Hippocampal formation (tissue), 2 donors: ENCODE measurements at regions not wholly inside any gene's neighbourhood (a gene's known extent, or its start where the extent isn't known, plus 50 kb on each side); places are given as distances from the start of the nearest gene placed in this dataset.

ENCODE experiments used
- DNase-seq, 2 donors: peaks; one replicate each; lab custom pipeline; 2025; lab: John Stamatoyannopoulos, UW

DNA sequence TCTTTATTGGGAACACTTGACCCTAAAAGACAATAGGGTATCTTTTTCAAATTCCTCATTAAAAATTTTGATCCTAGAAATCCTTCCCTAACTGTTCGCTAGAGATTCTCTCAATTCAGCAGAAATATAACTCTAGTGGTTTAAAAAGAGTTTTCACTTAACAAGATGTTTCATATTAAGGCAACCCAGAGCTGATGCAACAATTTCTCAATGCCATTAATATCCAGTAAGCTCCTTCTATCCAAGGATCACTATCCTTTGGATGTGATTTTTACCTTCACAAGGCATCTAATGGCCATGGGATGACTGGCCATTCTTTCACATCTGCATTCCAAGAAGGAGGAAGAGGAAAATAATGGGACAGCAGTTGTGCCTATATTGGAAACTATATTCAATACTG is 183.4 kb downstream of the ANKRD50 start:
- DNase-seq, result no peak

DNA sequence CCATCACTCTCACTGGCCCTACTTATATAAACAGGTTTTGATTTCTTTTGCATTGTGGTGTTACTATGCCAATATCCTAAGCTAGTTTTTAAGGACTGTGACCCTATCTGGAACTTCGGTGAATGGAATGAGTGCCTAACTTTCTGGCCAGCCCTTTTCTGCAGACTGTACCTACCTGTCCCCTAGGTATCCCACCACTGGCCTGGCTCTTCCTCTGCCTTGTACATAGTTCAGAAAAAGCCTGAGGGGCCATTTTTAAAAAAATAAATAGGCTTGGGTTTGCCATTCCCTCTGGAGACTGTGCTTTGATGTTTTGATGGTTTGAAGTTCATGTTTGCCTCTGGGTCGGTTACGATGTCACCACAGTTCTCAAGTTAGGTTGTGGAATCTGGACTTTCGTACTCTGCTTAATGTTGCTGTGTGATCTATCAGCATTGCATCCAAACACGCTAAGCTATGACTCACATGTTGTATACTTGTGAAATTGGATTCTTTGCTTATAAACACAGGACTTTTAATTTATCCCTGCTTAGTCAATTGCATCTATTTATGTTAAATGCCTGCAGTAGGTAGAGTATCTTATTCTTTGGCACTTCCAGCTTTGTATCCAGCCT is 182.0 kb downstream of the ANKRD50 start:
- DNase-seq, result no peak

GRCh38 chr4:124534131-124534530 is 178.4 kb downstream of the ANKRD50 start:
- no peak for DNase-seq

DNA sequence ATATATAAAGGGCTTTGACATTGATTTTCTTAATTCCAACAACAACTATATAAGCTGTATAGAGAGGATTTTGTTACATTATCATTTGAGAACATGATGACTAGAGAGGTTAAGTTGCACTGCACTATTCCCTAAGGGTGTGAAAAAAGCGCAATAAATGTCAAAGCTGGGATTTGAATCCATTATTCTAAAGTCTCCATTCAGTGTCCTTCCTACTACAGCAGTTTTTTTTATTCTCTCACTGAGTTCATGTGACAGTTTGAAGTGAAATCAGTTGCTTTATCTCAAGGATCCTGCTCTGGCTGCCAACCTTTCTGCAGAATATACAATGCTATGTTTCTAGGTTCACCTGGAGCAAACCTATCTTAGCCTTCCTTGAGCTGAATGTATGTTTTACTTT is 177.5 kb downstream of the ANKRD50 start:
- no peak for DNase-seq

- no peak for DNase-seq
Observed at GRCh38 chr4:124536946-124537345, 175.6 kb downstream of the ANKRD50 start.

DNA sequence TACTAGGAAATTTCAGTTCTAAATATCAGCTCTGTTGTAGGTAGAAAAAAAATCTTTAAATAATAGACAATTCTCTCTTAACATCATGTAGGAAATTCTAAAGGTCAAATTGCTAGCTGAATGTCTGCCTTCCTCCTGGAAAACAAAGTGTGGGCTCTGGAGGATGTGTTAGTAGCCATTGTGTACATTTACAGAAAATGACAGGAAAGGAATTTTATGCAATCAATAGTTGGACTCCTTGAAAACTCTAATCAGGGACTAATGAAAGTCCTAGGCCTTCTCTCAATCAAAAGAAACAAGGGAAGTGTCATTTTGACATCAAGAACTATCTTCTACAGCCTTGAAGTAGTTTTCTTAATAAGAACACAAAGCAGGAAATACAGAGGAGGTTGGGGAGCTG is 174.6 kb downstream of the ANKRD50 start:
- no peak for DNase-seq

- no peak for DNase-seq
Observed at GRCh38 chr4:124540014-124540413, 172.5 kb downstream of the ANKRD50 start.

GRCh38 chr4:124541652-124542420 is 170.7 kb downstream of the ANKRD50 start:
- DNase-seq, result no peak

DNA sequence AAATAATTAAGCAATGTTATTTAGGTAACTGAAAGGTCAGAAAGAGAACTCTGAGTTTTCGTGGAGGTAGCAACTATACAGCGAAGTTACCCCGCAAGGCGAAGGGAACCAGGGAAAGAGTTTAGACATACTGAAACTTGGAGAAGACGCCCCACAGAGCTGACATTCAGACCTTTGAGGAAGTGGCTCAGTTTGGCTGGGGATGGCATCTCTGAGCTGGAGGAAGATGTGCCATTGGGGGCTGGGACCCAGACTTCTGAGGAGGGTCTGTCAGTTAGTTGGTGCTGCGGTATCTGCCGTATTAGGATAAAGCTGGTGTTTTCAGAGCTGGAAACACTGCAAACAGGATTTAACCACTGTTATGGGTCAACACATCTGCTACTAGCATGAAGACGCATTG is 156.6 kb downstream of the ANKRD50 start:
- no peak for DNase-seq

- no peak for DNase-seq
Observed at GRCh38 chr4:124564121-124564520, 148.4 kb downstream of the ANKRD50 start.

DNA sequence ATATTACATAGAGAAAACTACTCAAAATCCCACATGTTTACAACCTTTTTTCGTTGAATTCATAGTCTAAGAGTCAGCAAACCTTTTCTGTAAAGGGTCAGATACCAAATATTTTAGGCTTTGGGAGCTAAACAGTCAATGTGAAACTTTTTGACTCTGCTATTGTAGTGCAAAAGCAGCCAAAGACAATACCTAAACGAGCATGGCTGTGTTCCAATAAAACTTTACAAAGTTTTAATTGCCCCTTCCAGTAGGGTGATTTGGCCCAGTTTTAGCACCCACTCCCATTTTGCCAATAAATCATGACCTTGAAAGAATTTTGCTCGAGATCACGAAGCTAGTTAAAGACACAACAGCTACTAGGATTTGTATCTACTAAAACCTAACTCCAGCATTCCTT is 147.2 kb downstream of the ANKRD50 start:
- no peak for DNase-seq

DNA sequence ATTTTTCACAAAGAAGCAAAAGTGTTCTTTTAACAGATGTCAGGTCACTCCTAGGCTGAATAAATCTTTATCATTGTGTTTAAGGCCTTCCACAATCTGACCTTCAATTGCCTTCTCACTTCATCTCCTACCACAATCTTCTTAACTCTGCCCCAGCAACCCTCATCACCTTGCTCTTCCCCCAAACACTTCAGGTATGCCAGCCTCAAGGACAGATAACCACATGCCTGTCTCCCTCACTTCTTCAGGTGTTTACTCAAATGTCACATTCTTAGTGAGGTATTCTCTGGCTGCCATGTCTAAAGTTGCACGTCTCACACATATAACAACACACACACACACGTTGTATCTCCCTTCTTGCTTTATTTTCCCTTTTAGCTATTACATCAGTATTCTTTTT is 146.5 kb downstream of the ANKRD50 start:
- DNase-seq, result no peak

DNA sequence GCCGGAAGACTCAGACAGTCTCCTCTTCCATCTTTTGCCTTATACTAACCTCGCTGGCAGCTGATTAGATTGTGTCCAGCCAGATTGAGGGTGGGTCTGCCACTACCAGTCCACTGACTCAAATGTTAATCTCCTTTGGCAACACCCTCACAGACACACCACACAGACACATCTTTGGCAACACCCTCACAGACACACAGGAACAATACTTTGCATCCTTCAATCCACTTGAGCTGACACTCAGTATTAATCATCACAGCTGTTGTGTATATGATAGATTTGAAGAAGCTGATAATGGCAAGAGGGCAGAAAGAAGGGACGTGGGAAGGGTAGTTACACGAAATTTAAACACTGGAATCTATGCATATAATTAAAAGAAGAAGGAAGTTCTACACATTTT is 139.5 kb downstream of the ANKRD50 start:
- DNase-seq, result no peak

DNA sequence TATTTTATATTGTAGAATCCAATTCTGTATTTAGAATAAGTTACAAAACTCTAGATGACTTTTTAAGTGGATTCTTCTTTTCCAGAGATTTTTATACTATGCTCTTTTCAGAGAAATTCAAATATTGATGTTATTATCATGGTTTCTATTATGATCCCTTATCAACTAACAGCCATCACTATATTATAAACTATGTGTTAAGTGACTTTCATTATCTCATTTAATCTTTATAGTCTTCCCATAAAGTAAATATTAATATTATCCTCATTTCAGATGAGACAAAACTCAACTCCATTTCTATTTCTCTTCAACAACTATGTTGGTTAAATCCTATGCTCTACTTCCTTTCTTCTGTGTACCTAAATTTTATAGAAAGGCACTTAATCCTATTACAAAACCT is 132.6 kb downstream of the ANKRD50 start:
- no peak for DNase-seq

DNA sequence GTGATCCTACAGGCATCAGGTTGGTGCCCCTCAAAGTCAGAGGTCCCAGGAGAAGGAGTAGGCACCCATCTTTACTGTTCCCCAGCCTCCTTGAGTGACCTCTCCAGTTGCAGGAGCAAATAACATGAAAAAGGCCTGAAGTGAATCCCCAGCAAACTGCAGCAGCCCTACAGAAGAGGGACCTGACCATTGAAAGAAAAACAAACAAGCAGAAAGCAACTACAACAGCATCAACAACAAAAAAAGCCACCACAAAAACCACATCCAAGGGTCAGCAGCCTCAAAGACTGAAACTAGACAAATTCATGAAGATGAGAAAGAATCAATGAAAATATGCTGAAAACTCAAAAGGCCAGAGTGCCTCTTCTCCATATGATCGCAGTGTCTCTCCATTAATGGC is 128.7 kb downstream of the ANKRD50 start:
- DNase-seq, result no peak

GRCh38 chr4:124589786-124590185 is 122.7 kb downstream of the ANKRD50 start:
- no peak for DNase-seq

GRCh38 chr4:124590480-124590879 is 122.1 kb downstream of the ANKRD50 start:
- DNase-seq, result no peak

GRCh38 chr4:124591637-124592036 is 120.9 kb downstream of the ANKRD50 start:
- no peak for DNase-seq

GRCh38 chr4:124593494-124593893 is 119.0 kb downstream of the ANKRD50 start:
- no peak for DNase-seq

- DNase-seq, result no peak
Observed at GRCh38 chr4:124594945-124595344, 117.6 kb downstream of the ANKRD50 start.

GRCh38 chr4:124596816-124597215 is 115.7 kb downstream of the ANKRD50 start:
- no peak for DNase-seq

GRCh38 chr4:124610211-124610610 is 102.3 kb downstream of the ANKRD50 start:
- DNase-seq, result no peak
